ENCODE measurements at regions not wholly inside any gene's neighbourhood (a gene's known extent, or its start where the extent isn't known, plus 50 kb on each side); places are given as distances from the start of the nearest gene placed in this dataset.

DNA sequence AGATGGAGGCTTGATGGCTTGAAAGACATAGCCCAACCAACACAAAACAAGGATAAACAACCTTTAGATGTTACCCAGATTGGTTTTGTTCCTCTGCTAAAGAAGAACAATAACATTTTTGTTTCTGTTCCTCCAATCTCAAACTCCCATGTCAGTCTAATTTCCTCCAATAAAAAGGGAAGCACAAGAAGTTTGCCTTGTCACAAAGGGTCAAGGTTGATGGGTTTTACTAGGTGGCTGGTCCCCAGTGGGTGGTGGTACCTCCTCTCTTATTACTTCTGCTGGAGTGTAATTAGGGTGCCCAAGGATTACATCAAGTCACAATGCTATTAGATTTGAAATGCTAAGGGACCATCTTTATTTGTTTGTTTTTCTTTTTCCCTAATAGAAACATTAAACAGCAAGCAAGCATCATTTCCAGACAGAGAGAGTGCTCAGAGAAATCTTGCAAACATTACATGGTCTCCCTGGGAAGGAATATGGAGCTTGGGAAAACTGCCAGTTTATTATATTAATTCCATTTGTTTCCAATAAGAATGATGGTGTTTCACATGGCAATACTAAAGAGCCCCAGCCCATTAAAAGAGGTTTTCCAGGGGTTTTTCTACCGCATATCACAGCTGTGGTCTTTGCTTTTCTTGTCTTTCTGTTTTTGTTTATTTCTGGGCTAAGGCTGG lies 78.3 kb upstream of the AOAH start:
- no peak for DNase-seq (ENCODE audit: low read depth in 1 of 2, low spot score in 1 of 2)

DNA sequence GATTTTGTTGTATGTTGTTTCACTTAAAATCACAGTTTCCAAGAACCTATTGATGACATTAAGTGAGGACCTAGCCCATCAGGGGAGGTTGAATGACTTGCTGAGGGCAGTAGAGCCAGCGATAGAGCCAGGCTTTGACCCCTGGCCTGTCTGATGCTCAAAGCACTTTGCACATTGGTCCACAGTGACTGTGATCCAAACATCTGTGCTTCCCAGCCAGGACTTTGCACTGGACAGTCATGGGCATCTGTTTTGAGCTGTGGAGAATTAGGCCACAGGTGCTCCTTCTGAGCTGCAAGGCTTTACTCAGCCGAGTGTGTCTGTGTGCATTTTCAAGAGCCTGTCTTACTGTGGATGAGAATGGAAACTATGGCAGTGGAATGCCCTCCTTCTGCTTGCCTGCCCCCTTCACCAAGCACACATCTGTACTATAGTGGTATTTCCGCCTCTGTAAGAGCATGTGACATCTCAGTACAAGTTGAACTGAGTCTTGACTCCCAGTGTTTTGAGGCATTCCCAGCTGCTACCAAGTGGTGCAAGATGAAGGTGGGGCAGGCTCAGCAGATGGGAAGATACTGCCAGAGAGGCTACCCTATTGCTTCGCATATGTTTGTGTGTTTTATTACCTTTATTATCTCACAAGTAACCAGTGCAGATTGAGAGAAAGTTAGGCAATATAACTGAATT lies 72.7 kb upstream of the AOAH start:
- DNase-seq (ENCODE audit: low read depth in 1 of 2, low spot score in 1 of 2) = no peak

DNA sequence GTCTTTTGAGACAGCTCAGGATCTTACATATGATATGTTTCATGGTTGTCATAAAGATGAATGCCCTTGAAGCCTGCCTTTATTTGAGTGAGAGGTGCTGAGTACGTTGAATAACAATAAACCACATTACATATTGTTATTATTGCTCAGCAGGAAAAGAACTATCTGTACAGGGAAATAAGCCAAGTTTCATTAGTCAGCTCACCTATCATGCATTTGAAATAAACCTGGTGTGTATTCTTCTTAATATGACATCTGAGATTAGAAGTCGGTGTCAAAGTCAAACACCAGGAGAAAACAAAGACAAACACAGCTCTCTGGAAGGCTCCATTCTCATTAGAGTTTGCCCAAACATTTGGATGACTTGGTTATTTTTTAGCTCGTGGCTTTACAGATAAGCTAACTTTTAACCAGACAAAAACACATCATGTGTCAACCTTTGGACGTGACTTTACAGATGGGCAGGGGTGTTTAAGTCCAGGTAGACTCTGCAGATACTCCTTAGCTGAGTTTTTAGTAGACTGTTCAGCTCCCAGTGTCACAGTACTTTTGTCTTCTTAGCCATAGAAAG lies 71.2 kb upstream of the AOAH start:
- DNase-seq (ENCODE audit: low read depth in 1 of 2, low spot score in 1 of 2) = no peak

DNA sequence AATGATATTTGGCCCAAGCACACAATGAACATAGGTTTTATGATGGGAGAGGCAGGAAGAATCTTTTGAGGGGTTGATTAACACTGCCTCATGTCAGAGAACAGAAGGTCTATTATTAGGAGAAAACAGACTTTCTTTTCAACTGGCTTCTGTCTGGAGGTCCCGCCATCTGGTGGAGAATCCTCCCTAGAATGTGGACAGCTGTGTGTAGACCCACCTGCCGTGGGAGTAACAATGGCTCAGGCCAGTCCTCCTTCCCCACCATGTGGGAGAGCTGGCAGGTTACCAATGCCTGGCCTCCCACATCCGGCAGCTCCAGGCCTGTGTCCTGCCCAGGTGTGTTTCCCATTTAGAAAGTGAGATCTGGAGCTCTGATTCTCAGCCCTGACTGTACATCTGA lies 70.4 kb upstream of the AOAH start:
- DNase-seq (ENCODE audit: low read depth in 1 of 2, low spot score in 1 of 2) = no peak

DNA sequence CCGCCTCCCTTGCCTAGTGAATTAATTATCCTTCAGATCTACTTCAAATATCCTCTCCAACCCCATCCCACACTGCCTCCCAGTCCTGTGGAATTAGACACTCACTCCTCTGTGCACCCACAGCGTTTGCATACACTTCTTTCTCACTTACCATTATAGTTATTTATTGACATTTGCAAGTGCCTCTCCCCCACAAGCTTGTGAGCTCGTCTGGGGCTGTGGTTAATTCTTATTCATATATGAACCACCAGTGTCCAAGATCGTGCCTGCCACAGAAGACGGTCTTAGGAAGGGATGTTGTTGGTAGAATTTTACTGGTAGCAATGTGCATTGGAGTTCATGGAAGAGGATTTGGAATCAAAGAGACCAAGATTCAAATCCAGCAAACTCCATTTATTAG lies 68.1 kb upstream of the AOAH start:
- DNase-seq (ENCODE audit: low read depth in 1 of 2, low spot score in 1 of 2) = no peak

DNA sequence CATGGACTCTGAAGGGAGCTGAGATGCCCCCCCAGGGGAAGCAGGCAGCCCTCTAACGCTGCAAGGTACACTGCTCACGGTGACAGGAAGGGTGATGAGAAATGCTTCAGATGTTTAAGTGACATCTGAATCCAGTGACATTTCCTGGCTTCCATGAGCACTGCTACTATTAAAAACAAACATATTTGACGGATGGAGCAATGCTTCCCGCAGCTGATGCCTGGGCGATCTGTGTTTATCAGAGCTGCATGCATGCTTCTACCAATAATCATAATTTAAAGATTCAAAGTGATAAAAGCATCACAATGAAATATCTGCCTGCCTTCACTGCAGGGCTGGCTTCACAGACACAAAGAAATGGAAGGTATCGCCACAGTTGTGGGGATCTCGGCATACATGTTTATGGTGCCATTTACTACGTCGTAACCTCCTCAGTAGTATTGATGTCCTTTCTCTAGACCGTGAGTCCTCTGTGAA lies 66.1 kb upstream of the AOAH start:
- DNase-seq (ENCODE audit: low read depth in 1 of 2, low spot score in 1 of 2) = no peak

DNA sequence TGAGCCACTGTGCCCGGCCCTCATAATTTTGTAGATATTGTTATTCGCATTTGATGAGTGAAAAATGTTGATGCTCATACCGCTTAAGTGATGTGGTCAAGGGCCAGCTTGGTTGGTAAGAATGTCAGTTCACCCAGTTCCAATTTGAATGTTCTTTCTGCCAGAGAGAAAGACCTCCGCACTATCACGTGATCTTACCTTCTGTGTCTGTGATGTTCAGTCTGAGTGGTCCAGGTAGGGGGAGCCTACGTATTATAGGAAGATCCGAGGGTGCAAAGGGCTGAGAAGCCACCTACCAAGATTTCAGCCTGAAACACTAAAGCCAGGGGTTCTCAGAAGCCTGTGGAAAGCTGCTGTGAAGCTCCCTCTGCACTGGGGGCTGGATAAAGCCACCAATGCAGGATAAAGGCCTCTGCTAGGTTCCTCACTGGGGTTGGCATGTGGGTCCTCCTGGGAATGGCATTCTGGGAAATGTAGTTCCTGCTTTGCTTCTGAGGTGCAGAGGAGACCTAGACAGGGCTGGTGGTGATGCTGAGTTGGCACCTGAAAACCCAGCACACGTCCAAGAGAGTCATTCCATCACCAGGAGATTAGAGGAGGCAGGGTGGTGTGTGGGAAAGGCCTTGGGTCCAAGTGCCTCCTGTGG lies 64.7 kb upstream of the AOAH start:
- DNase-seq (ENCODE audit: low read depth in 1 of 2, low spot score in 1 of 2) = no peak

DNA sequence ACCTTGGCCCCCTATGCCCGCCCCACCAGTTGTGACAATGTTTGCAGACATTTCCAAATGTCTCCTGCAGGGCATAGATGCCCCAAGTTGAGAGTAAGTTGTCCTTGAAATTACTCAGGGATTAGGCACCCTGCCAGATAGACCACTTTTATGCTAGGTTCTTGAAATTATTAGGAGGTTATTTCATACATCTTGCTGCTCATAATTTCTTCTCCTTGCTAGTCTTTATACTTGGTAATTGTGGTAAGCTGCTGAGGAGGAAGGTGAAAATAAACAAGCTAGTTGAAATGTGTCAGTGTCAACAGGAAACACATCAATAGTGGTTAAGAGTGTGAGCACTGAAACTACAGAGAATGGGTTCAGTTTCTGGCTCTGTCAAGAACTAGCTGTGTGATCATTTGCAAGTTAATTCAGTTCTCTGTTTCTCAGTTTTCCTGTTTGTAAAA lies 63.7 kb upstream of the AOAH start:
- DNase-seq (ENCODE audit: low read depth in 1 of 2, low spot score in 1 of 2) = no peak

DNA sequence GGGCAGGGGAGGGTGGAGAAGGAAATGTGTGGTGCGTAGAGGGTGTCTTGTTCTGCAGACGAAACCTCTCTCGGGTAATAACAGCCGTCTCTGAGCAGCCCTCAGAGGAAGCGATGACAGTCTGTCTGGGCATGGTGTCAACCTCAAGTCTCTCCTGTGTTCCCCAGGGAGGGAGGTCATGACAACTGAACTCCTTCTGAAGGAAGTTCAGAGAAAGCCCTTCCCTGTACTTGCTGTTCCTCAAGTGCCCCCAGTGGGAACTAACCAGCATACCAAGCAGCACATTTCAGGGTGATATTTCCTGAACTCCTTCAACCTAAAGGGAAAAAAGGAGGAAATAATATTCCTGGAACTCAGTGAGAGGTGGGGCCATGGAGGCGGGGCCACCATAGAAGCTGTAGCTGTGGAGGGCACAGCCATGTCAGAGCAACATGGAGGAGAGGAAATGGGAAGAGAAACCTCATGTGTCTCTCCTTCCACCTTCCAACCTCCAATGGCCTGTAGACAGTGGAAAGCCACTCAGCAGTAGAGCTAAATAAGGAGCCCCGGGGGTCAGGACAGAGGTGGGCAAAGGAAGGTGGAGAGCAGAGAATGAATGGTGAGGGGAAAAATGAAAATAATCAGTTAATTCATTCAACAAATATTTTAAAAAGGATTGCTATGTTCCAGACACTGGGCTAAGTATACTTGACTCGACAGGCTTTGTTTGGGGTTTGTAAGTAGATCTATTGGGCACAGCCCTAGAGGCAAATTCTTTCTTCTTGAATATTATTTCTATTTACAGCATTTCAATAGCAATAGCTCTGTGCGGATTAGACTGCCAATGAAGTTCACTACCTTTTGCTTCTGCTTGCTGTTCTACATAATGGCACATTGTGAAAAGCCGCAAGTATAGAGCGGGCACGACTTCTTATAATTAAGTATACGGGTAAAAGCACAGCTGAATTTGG lies 61.0 kb upstream of the AOAH start:
- peak; percentile 10 to 30 for DNase-seq (ENCODE audit: low read depth in 1 of 2, low spot score in 1 of 2)

DNA sequence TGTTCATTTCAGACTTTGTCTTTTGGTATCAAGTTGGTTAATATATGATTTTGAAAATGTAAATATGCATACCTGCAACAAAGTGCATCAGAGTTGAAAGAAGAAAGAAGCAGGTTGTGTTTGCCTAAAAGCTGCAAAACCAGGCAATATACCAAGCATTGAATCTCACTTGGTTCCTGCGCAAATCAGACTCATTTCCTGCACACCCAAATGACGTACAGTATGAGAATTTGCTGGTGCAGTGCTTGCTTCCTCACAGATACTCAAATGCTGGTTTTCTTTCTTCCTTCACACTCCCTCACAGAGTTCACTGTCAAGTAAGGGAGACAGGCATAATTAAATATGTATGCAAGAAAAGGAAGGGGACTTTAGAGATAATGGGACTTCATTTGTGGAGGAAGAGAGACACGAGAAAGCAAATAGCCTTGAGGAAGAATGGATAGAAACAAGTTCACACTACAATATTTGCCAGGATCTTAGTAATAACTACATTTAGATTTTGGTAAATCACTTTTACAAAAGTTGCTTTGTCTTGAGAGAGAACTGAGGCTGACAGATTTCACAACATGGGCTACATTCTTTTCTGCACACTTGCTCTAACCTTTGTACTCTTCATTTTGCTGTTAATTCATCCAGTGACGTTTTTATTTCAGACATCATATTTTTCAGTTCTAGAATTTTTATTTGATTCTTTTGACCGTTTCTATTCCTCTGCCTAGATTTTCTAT lies 56.9 kb upstream of the AOAH start:
- no peak for DNase-seq (ENCODE audit: low read depth in 1 of 2, low spot score in 1 of 2)

DNA sequence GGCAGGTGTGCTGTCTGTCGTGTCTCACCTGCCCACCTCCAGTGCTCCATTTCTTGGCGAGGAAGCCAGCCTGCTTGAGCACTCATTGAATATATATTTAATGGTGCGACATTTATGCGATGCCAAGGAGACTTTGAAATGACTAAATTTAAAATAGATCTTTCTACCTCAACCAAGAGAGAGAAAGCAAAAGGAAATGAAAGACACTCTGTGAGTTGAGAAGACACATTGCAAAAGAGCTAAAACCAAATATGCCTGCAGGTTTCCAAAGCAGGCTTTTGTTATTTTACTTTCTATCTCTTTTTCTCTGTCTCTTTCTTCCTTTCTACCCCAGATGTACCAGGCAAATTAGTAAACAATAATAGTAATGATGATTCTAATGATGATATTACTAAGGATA lies 53.6 kb upstream of the AOAH start:
- no peak for DNase-seq (ENCODE audit: low read depth in 1 of 2, low spot score in 1 of 2)

DNA sequence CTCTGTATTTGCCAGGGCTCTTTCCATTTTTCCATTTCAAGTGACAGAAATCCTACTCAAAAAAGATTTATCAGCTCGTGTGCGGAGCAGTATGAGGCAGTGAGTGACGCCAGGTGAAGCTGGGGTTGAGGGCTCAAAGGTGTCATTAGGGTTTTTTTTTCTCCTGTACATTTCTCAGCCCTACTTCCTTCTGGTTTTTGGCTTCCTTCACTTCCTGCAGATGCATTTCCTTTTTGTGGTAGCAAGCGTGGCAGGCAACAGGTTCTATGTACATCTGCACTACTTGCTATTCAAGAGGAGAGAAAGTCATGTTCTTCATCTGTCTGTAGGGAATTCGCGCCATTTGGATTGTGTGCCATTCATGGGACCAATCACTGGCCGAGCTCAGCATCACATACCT lies 52.8 kb upstream of the AOAH start:
- no peak for DNase-seq (ENCODE audit: low read depth in 1 of 2, low spot score in 1 of 2)

DNA sequence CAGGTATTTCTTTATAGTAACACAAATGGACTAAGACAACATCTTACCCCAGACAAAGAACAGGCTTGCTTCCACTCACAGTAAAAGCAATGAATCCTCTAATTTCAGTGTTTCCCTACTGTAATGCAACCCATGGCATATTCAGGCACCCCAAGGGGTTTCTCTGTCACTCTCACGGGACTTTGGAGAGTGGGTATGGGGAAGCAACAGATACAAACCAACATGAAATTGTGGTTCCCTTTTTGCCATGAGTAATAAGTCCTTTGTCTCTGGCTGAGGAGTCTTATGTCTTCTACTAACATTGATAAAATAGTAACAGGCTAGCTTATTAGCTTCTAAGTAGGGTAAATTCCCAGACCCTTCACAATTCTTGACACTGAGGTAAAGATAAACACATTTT lies 51.4 kb upstream of the AOAH start:
- DNase-seq (ENCODE audit: low read depth in 1 of 2, low spot score in 1 of 2) = no peak

DNA sequence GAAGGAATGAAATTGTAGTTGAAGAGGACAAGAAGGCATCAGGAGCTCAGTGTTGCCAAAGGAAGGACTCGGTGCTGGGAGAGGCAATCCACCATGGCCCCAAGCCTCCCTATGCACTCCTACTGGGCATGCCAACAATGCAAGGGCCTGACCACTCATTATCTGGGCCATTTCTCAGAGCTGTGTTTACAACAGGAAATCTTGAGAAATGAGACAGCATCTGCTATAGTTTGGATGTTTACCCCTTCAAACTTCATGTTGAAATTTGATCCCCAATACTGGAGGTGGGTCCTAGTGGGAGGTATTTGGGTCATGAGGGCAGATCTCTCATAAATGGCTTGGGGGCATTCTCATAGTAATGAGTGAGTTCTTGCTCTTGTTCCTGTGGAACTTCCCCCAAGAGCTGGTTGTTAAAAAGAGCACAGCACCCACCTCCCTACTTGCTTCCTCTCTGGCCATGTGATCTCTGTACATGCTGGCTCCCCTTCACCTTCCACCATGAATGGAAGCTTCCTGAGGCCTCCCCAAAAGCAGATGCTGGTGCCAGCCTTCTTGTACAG lies 50.8 kb upstream of the AOAH start:
- DNase-seq (ENCODE audit: low read depth in 1 of 2, low spot score in 1 of 2) = no peak
